Mesendoderm (in vitro differentiated cells): ENCODE measurements at regions not wholly inside any gene's neighbourhood (a gene's known extent, or its start where the extent isn't known, plus 50 kb on each side); places are given as distances from the start of the nearest gene placed in this dataset.

Experiments used
- DNase-seq: peaks from one replicate; pipeline ENCODE4 v3.0.0; 2013
- H2AK5ac ChIP-seq: 2 replicates; pipeline ENCODE4 v1.6.1; 2013; ENCODE audit warnings: low read length, inconsistent platforms
- H2BK120ac ChIP-seq: 2 replicates; pipeline ENCODE4 v1.6.1; 2013; ENCODE audit warnings: low read depth, mild to moderate bottlenecking, low read length, moderate library complexity, mixed read lengths
- H2BK15ac ChIP-seq: replicated peaks from 2 replicates; pipeline ENCODE4 v1.6.1; 2013; ENCODE audit warnings: low read depth, mild to moderate bottlenecking, moderate library complexity
- H2BK5ac ChIP-seq: 2 replicates; pipeline ENCODE4 v1.6.1; 2013; ENCODE audit warnings: low read length, inconsistent platforms
- H3K18ac ChIP-seq: 2 replicates; pipeline ENCODE4 v1.6.1; 2013; ENCODE audit warnings: mild to moderate bottlenecking, low read length, mixed read lengths
- H3K23ac ChIP-seq: one replicate; pipeline ENCODE4 v1.6.1; 2013; ENCODE audit warnings: low read length
- H3K27ac ChIP-seq: 2 replicates; pipeline ENCODE4 v1.5.1; 2013; ENCODE audit warnings: low read depth, mild to moderate bottlenecking, inconsistent platforms, low read length, moderate library complexity
- H3K27me3 ChIP-seq: 2 replicates; pipeline ENCODE4 v1.6.1; 2013; ENCODE audit warnings: low read length, control low read depth, mild to moderate bottlenecking, inconsistent platforms; ENCODE audit not compliant: insufficient read depth, poor library complexity
- H3K36me3 ChIP-seq: 2 replicates; pipeline ENCODE4 v1.6.1; 2013; ENCODE audit warnings: low read length, inconsistent platforms; ENCODE audit not compliant: control insufficient read depth, insufficient read depth
- H3K4ac ChIP-seq: one replicate; pipeline ENCODE4 v1.6.1; 2013; ENCODE audit warnings: low read depth, mild to moderate bottlenecking, low read length, moderate library complexity
- H3K4me1 ChIP-seq: 2 replicates; pipeline ENCODE4 v1.6.1; 2013; ENCODE audit warnings: low read depth, low read length, inconsistent platforms; ENCODE audit not compliant: control insufficient read depth
- H3K4me2 ChIP-seq: 2 replicates; pipeline ENCODE4 v1.6.1; 2013; ENCODE audit warnings: low read length
- H3K4me3 ChIP-seq: 2 replicates; pipeline ENCODE4 v1.5.1; 2013; ENCODE audit warnings: mild to moderate bottlenecking, low read length
- H3K56ac ChIP-seq: one replicate; pipeline ENCODE4 v1.6.1; 2013; ENCODE audit warnings: low read length
- H3K79me1 ChIP-seq: 2 replicates; pipeline ENCODE4 v1.6.1; 2013; ENCODE audit warnings: low read length, inconsistent platforms
- H3K79me2 ChIP-seq: 2 replicates; pipeline ENCODE4 v1.6.1; 2013; ENCODE audit warnings: mild to moderate bottlenecking, low read length; ENCODE audit not compliant: control insufficient read depth, insufficient read depth
- H3K9ac ChIP-seq: 2 replicates; pipeline ENCODE4 v1.6.1; 2013; ENCODE audit warnings: low read length, inconsistent platforms
- H4K5ac ChIP-seq: one replicate; pipeline ENCODE4 v1.6.1; 2013; ENCODE audit warnings: low read length
- H4K8ac ChIP-seq: one replicate; pipeline ENCODE4 v1.6.1; 2013; ENCODE audit warnings: low read depth, mild to moderate bottlenecking, control low read depth, low read length, moderate library complexity
- WGBS: extraction: QIAGEN DNeasy Blood & Tissue Kit; methylation state at CpG from one replicate; pipeline ENCODE4 v1.1.7; 2013; ENCODE audit warnings: low lambda C conversion rate, missing lambda C conversion rate; ENCODE audit not compliant: insufficient coverage; ENCODE audit errors: extremely low coverage; 5-methylcytosine and 5-hydroxymethylcytosine counted together

DNA sequence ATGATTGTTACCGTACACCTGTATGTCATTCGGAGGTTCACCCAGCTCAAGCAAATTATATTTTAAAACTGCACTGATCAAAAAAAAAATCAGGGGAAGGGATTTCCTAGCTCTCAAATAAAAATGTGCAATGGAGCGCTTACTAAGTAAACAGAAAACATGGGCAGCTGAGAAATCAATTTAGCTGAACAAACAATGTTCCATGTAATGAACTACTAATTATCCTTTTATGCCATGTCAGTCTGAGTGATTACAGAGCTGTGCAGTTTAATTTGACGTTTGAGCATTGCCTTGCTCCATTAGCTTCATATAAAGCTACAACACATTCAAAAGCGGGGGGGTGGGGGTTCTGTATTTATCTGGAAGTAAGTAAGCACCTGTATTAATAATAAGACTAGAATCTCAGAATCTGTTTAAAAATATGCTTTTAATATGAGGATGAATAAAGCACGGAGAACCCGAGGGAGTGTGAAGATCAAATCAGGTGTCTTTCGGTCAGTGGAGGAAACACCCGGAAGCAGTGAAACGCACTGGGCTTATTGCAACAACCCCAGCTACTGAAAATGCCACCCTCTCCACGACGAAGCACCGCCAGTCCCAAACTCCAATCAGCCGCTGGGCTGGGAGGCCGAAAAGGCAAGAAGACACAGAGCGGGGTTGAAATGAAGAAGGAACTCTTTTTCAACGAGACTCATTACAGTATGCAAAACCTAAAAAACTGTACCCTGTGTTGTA is 196.5 kb upstream of the ATP11B start:
- no peaks in the 10 kb centered on the region for H3K36me3 ChIP-seq
- no peak overlapping the region for H4K5ac ChIP-seq
- no peak for DNase-seq
- H3K18ac ChIP-seq: no peak overlapping the region
- H3K56ac ChIP-seq: no peak overlapping the region
- no peak overlapping the region for H3K4me2 ChIP-seq
- H2BK5ac ChIP-seq: no peak overlapping the region
- H3K23ac ChIP-seq: no peak overlapping the region
- no peaks in the 10 kb centered on the region for H3K4me1 ChIP-seq
- no peak overlapping the region for H2BK120ac ChIP-seq
- no peak overlapping the region for H3K4ac ChIP-seq
- no CpG with 5 or more reads among the region's 17 CpGs for WGBS
- no peaks in the 10 kb centered on the region for H3K79me2 ChIP-seq
- H4K8ac ChIP-seq: no peak overlapping the region
- H3K4me3 ChIP-seq: no peak overlapping the region
- no peak overlapping the region for H2BK15ac ChIP-seq
- no peaks in the 10 kb centered on the region for H3K27me3 ChIP-seq
- H3K79me1 ChIP-seq: no peaks in the 10 kb centered on the region
- H3K9ac ChIP-seq: no peak overlapping the region
- no peak overlapping the region for H3K27ac ChIP-seq
- no peak overlapping the region for H2AK5ac ChIP-seq

DNA sequence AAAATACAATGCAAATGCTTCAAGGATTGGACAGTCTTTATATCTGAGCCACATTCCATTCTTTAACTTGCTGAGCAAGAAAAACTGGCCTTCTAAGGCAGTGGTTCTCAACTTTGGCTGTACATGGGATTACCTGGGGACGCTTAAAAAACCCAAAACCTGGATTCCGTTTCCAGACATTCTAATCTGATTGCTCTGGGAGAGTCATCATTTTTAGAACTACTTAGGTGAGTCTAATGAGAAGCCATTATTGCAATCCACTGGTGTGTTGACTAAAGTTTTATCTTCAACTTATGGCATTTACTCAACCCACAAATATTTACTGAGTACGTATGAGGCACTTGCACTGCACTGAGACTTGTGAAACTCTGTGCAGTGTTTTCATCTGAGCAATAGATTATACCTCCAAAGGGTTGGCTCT is 195.7 kb upstream of the ATP11B start:
- H3K4me3 ChIP-seq: no peak overlapping the region
- no peak overlapping the region for H3K18ac ChIP-seq
- no peak overlapping the region for H3K9ac ChIP-seq
- H2BK15ac ChIP-seq: no peak overlapping the region
- H3K79me2 ChIP-seq: no peaks in the 10 kb centered on the region
- no CpG with 5 or more reads among the region's 3 CpGs for WGBS
- H4K5ac ChIP-seq: no peak overlapping the region
- H3K4ac ChIP-seq: no peak overlapping the region
- no peak overlapping the region for H3K27ac ChIP-seq
- H3K36me3 ChIP-seq: no peaks in the 10 kb centered on the region
- no peak overlapping the region for H2AK5ac ChIP-seq
- H3K27me3 ChIP-seq: no peaks in the 10 kb centered on the region
- no peaks in the 10 kb centered on the region for H3K79me1 ChIP-seq
- no peak overlapping the region for H2BK5ac ChIP-seq
- no peak for DNase-seq
- no peak overlapping the region for H2BK120ac ChIP-seq
- H4K8ac ChIP-seq: no peak overlapping the region
- H3K56ac ChIP-seq: no peak overlapping the region
- H3K4me1 ChIP-seq: no peaks in the 10 kb centered on the region
- no peak overlapping the region for H3K23ac ChIP-seq
- no peak overlapping the region for H3K4me2 ChIP-seq

DNA sequence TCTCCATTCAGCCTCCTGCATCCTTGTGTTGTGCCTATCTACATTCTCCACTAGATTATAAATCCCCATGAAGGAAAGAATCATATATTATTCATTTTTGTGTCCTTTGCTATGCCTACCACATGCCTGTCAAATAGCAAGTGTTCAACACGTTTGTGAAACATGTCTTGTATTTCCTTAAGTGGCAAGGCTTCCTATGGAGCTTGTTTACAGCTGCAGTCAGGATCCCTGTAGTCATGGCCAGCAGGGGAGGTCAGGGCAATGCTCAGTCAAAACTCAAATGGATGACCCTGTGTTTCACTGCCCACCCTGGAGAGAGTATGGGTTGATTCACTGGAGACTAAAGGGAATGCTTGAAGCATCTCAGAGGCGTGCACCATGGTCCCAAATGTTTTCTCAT is 191.7 kb upstream of the ATP11B start:
- DNase-seq: no peak
- no peak overlapping the region for H2BK15ac ChIP-seq
- no peak overlapping the region for H3K27ac ChIP-seq
- no peak overlapping the region for H4K5ac ChIP-seq
- no peak overlapping the region for H4K8ac ChIP-seq
- no peaks in the 10 kb centered on the region for H3K36me3 ChIP-seq
- H3K4me1 ChIP-seq: no peaks in the 10 kb centered on the region
- no peak overlapping the region for H2BK5ac ChIP-seq
- no peak overlapping the region for H3K4me3 ChIP-seq
- H3K79me1 ChIP-seq: no peaks in the 10 kb centered on the region
- no peak overlapping the region for H3K9ac ChIP-seq
- H3K56ac ChIP-seq: no peak overlapping the region
- H2AK5ac ChIP-seq: no peak overlapping the region
- no peaks in the 10 kb centered on the region for H3K27me3 ChIP-seq
- H3K79me2 ChIP-seq: no peaks in the 10 kb centered on the region
- H3K23ac ChIP-seq: no peak overlapping the region
- no peak overlapping the region for H3K4ac ChIP-seq
- no CpG with 5 or more reads among the region's 2 CpGs for WGBS
- H3K18ac ChIP-seq: no peak overlapping the region
- H2BK120ac ChIP-seq: no peak overlapping the region
- H3K4me2 ChIP-seq: no peak overlapping the region

DNA sequence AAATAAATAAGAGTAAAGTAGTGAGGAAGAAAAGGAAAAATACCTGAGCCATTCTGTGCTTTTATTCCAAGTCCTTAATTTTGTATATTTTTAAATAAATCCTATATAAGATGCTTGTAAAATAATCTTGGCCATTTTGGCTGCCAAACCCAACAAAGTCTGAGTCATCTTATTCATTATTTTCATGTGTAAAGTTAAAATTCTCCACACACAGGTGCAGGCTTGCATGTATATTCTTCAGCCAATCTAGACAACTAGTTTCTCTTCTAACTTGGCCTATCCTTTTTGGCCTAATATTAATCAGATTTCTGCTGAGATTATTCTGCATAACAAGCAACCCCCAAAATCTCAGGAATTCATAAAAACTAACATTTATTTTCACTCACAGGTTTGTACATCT is 189.8 kb upstream of the ATP11B start:
- Histone ChIP-seq H3K4me3 (no peak overlapping the region), H3K4me1 (no peaks in the 10 kb centered on the region), H3K4ac (no peak overlapping the region), H2AK5ac (no peak overlapping the region), H2BK15ac (no peak overlapping the region), H3K27me3 (no peaks in the 10 kb centered on the region), H3K36me3 (no peaks in the 10 kb centered on the region), H2BK5ac (no peak overlapping the region), H3K79me1 (no peaks in the 10 kb centered on the region), H3K23ac (no peak overlapping the region), H3K4me2 (no peak overlapping the region), H3K9ac (no peak overlapping the region), H3K56ac (no peak overlapping the region), H3K27ac (no peak overlapping the region), H3K18ac (no peak overlapping the region), H2BK120ac (no peak overlapping the region), H4K5ac (no peak overlapping the region), H4K8ac (no peak overlapping the region), H3K79me2 (no peaks in the 10 kb centered on the region)
- DNase-seq: no peak

DNA sequence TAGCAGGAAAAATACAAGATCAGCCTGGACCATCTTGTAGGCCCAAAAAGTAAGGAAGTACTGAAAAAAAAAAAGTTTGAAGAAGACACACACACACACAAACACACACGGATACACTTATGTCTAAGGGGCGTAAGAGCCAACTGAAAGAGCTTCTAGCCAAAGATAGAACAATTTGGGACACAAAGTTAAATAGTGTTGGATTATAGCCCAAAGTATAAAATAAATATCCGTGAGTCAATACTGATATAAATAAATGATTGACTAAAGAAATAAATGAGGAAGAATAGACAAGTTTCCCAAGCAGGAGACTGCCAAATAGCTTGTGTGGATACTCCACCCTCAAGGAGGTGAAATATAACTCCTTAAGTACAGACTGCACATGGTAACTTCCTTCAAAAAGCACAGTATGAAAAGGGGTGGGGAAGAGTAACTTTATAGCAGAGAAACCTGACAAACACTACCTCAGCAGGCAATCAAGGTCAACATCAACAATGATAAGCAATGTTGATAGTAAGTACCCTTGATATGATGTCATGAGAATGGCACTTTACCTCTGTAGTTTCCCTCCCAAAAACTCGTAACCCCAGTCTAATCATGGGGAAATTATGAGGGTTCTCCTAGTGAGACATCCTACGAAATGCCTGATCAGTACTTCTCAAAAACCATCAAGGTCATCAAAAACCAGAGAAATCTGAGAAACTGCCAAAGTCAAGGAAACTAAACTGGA is 187.3 kb upstream of the ATP11B start:
- no peak overlapping the region for H3K4ac ChIP-seq
- no peak overlapping the region for H2BK15ac ChIP-seq
- H3K27me3 ChIP-seq: no peaks in the 10 kb centered on the region
- peak; percentile 33 for DNase-seq
- no peak overlapping the region for H2BK5ac ChIP-seq
- H4K5ac ChIP-seq: no peak overlapping the region
- H2BK120ac ChIP-seq: no peak overlapping the region
- H3K27ac ChIP-seq: no peak overlapping the region
- H3K79me1 ChIP-seq: no peaks in the 10 kb centered on the region
- WGBS: no CpG with 5 or more reads among the region's 5 CpGs
- no peak overlapping the region for H3K18ac ChIP-seq
- no peak overlapping the region for H3K4me2 ChIP-seq
- no peak overlapping the region for H3K23ac ChIP-seq
- no peak overlapping the region for H3K4me3 ChIP-seq
- H3K56ac ChIP-seq: no peak overlapping the region
- H4K8ac ChIP-seq: no peak overlapping the region
- H2AK5ac ChIP-seq: no peak overlapping the region
- H3K9ac ChIP-seq: no peak overlapping the region
- H3K79me2 ChIP-seq: no peaks in the 10 kb centered on the region
- H3K4me1 ChIP-seq: no peaks in the 10 kb centered on the region
- no peaks in the 10 kb centered on the region for H3K36me3 ChIP-seq
